ENCODE measurements at regions not wholly inside any gene's neighbourhood (a gene's known extent, or its start where the extent isn't known, plus 50 kb on each side); places are given as distances from the start of the nearest gene placed in this dataset.
A peak's percentile ranks its signal among the peaks of the same experiment; 100 is the strongest.
"Not testable (repeated sequence)": the region's sequence is repeated elsewhere in the genome, so short reads cannot be mapped to it uniquely, and the experiment has no call there.

DNA sequence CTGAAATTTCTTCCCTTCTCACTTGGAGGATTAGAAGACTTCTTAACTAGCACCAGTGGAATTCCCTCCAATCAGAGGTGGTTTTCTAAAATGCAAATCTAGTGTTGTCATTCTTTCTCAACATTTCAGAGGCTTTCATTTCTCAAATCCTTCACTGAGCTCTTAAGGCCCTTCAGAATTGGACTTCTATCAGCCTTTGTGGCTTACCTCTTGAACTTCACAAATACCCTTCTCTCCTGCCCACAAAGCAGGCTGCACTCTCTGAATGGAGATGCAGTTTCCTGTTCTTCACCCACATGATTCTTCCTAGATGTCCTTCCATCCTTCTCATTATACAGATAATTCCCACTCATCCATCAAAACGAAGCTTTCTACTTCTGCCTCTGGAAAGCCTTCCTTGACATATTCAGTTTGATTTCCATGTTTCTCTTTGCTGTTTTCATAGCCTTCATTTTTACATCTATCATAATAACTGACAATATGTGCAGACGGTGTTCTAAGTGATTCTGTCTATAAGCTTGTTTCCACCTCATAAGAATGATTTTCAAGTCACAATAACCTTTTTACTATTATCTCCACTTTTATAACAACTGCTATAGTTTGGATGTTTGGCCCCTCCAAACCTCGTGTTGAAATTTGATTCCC is 123.1 kb upstream of the GPR12 start:
- no peak for DNase-seq

GRCh38 chr13:26882731-26883130 is 122.1 kb upstream of the GPR12 start:
- DNase-seq: no peak

GRCh38 chr13:26881154-26881553 is 120.6 kb upstream of the GPR12 start:
- no peak for DNase-seq

DNA sequence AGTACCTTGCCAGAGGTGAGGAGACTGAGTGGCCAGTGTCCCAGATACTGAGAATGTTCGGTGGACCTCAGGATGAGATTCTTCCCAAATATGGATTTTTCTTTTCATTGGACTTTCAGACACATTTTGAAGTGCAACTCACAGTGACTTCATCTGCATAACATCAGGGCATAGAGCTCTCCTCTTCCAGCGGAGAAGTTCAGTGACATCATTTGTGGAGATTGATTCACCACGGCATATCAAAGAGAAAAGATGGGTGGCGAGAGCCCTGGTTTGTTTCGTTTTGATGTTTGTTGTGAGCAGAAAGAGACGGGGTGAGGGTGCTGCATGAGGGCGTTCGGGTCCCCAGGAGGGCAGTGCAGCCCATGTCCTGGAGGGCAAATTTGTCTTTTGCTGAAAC is 120.1 kb upstream of the GPR12 start:
- DNase-seq: no peak

DNA sequence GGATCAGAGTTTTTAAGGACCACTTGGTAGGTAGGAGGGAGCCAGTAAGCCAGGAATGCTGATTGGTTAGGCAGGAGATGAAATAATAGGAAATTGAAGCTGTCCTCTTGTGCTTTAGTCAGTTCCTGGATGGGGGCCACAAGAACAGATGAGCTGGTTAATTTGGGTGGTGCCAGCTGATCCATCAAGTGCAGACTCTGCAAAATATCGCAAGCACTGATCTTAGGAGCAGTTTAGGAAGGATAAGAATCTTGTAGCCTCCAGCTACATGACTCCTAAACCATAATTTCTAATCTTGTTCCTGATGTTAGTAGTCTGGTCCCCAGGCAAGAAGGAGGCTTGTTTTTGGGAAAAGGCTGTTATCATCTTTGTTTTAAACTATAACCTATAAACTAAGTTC is 117.9 kb upstream of the GPR12 start:
- no peak for DNase-seq

- no peak for DNase-seq
Observed at GRCh38 chr13:26873386-26873698, 112.8 kb upstream of the GPR12 start.

DNA sequence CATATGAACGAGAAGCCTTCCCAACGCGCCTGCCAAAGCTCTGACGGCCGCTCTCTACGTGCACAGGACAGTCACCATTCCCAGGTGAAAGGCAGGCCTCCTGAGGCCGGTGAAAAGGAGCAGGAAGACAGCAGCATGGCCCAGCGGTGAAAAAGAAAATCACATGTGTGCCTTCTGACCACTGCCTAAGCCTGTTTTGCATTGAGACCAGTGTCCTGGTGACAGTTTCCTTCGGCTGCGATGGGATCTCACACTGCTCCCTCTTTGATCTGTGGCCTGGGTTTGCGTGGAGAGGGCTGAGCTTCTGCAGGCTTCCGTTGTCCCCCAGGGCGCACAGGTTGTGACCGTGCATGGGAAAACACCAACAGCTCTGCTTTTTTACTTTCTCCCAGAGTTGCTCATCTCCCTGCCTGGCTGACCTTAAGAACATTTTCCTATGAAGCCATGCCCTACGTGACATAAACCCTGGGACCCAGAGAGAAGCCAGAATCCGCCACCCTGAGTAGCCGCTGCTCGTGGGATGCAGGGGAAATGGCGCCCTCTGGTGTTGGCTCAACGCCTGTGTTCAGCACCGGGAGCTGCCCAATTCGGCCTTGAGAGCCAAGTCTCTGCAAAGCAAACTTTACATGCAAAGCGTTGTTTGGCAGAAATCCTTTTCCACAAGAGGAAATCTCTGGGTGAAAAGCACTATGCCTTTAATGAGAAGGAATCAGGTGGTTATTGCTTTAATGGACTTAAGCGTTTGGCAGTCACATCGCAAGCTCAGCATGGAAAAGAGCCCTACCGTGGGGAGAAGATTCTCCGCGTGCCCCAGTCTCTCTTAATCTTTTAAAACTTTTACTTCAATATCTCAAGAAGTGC is 112.2 kb upstream of the GPR12 start:
- DNase-seq: peak; percentile 50

- DNase-seq: no peak
Observed at GRCh38 chr13:26867451-26868091, 107.0 kb upstream of the GPR12 start.

DNA sequence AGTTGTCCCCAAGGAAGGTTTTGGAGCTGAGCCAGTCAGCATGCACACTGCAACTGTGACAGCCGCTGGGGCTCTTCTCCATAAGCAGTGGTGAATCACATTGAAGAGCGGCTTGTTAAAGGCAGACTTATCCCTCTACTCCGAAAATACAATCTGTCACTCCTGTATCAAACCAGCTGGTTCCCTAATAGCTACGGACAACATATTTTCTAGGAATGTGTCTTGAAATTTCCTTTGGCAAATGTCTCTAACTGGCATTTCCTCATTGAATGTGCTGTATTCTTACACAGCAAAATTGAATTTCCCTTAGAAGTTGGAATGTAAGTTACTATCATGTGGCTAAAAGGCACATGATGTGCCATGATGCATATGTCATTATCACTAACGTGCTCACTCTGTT is 104.0 kb upstream of the GPR12 start:
- no peak for DNase-seq

GRCh38 chr13:26861941-26862340 is 101.4 kb upstream of the GPR12 start:
- DNase-seq: no peak

DNA sequence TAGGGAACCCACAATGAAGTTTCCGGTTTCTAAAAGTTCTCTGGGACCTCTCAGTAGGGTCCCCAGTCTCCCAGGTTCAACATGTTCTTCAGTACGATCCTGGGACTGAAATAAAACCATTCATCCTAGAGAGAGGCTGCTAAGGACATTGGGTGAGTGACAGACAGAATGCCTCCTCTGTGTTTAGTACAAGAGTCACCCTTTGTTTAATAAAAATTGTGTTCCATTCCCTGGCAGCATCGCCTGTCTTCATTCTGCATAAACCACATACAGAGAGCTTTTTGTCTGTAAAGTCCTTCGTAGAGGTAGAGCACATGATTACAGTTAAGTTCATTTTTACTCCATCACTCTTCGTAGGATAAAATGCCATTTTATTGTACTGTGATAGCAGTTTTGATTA is 95.3 kb upstream of the GPR12 start:
- DNase-seq: no peak

DNA sequence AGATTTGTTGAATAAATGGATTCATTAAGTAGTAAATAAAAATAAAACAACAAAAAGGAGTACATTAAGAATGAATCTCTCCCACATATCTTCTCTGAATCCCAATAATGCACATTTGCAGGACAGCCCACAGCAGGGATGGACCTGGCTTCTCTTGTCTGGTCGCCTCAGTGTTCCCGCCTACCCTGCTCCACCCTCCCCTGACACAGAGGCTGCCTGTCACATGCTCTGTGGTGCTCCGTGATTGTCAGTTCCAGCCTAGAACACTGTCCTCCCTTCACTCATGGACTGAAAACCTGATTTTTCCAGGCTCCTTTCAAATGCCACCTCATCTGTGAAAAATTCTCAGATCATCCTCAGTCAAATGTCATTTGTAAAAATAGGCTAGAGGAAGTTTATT is 94.5 kb upstream of the GPR12 start:
- DNase-seq: no peak

GRCh38 chr13:26853323-26853722 is 92.7 kb upstream of the GPR12 start:
- DNase-seq: no peak

DNA sequence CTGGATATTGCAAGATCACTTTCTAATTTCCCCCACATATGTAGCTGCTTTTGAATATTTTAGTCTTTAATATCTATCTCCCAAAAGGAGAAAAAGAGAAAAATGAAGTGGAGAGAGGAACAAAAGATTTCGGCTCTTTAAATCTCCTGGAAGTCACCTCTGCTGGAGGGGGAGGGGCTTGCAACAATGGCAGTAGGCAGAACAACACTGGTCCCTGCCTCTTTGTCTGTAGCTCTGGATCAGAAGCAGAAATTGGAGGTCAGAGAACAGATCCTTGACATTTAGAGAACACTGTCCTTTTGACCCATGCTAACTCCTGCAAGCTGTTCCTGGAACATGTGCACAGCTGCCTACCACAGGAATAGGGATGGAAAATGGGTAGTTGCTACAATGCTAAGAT is 86.7 kb upstream of the GPR12 start:
- no peak for DNase-seq

DNA sequence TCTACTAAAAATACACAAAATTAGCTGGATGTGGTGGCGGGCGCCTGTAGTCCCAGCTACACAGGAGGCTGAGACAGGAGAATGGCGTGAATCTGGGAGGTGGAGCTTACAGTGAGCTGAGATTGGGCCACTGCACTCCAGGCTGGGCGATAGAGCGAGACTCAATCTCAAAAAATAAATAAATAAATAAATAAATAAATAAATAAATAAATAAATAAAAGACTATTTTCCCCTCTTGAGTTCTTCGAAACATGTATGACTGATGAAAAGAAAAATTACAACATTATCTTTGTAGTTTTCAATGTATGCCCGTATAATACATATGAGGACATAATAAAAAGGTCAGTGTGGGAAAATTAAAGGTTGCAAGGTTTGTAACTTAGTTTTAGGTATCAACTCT is 84.5 kb upstream of the GPR12 start:
- DNase-seq: not testable (repeated sequence)

GRCh38 chr13:26839682-26840081 is 79.1 kb upstream of the GPR12 start:
- no peak for DNase-seq

- no peak for DNase-seq
Observed at GRCh38 chr13:26838821-26839220, 78.2 kb upstream of the GPR12 start.

DNA sequence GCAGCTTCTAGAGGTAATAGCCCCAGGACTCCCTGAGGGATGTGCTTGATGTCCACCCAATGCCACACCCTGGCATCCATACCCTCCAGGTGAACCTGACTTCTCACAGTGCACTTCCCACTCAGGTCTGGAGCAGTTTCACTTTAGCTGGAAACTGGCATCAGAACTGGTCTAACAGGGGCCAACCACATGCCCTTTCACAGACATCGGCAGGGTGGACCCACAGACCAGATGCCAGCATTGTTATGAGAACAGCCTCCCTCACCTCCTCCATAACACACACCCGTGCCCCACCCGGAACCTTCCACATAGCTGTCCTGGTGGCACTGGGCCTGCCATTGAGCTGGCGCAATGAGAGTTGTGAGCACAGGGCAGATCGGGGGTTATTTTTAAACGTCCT is 77.4 kb upstream of the GPR12 start:
- DNase-seq: no peak

DNA sequence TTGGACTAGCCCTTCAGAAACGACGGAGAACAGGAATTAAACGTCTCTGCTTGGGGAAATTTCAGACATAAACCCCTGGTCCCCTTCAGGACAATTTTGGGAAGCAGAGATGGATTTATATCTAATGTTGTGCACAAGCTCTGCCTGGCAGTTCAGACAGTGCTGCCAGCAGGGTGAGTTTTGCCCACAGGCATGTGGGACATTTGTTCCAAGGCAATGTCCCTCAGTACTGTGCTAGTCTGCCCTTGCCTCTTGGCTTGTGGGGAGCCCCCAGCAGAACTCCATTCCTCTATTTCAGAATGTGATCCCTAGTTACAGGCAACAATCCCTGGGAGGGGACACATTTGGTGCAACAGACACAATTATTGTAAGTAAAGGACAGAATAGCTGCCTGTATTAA is 76.5 kb upstream of the GPR12 start:
- DNase-seq: no peak

DNA sequence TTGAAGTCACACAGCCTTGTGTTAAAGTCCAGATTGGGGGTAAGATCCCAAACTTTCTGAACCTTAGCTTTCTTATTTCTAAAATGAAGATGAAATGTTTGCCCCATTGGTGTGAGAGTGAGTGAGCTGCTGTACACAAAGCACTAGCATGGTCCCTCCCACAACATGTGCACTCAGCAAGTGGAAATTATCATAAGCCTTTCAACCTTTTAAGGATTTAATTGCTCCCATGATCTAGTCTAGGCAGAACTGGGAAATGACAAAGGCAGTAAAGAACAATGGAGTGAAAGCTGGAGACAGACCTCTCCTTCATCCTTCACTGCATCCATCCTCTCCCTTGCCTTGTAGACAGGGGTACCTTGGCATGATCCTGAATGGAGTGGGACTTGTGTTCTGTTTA is 76.0 kb upstream of the GPR12 start:
- no peak for DNase-seq

DNA sequence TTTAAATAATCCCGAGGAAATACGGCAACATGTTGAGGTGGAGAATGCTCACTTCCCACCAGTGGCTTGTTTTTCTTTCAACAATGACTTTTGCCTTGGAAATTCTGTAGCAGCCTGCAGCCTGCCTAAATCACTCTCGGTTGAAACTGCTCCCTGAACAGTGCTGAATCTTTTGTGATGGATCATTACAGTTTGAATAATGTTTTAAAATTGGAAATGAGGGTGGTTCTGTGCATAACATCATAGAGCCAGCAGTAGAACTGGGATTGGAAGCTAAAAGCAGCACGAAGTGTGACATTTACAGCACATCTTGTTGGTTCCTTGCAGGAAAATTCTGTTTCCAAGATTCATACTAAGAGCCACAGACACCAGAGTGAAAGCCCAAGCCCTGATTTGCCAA is 74.1 kb upstream of the GPR12 start:
- DNase-seq: no peak

- DNase-seq: no peak
Observed at GRCh38 chr13:26831336-26831908, 70.8 kb upstream of the GPR12 start.

DNA sequence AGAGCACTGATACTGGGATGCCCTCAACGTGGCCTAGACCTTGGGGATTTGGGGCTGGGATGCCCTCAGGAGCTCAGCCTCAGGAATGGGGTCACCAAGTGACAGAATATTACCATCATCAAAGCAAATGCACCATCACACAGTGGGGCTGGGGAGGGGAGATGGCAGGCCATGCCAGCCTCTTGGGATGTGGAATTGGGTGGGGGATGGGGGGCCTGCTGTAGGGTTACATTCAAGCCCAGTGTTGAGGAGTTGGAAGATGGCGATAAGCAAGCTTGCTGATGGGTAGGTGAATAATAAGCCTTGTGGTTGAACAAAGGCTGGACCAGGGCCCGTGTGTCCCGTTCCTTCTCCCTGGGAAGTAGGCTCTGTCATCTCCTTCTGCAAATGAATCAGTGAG is 69.1 kb upstream of the GPR12 start:
- no peak for DNase-seq

DNA sequence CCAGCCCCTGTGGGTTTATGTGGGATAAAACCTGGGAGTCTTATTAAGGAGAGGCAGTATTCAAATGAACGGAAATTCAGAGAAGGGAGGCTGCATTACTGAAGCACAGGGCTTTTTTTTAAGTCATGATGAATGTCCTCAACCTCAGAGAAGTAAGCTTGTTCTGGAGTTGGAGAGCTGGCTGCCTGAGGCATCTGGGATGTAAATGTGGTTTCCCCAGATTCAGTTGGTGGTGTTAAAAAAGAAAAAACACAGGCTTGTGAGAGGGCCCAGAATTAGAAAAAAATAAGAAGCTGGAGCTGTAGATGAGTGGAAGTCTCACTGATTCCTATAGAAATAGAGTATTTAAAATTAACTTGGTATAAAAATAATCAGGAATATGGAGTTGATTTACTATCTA is 64.0 kb upstream of the GPR12 start:
- DNase-seq: no peak
